Epithelial cell of proximal tubule (primary cell): ENCODE measurements at regions not wholly inside any gene's neighbourhood (a gene's known extent, or its start where the extent isn't known, plus 50 kb on each side); places are given as distances from the start of the nearest gene placed in this dataset.

Experiments used
- DNase-seq: peaks from one replicate; pipeline ENCODE4 v3.0.0-alpha.2; 2011; ENCODE audit warnings: low read depth
- H3K4me3 ChIP-seq: 2 replicates; pipeline ENCODE4 v1.5.1; 2011; ENCODE audit warnings: low read depth, mild to moderate bottlenecking, low read length
- CTCF ChIP-seq: conservative IDR thresholded peaks from 2 replicates; pipeline ENCODE4 v1.5.1; 2012; ENCODE audit warnings: low read depth, mild to moderate bottlenecking, low read length

- TF ChIP-seq CTCF: no peak
- no peak for DNase-seq
- no peak overlapping the region for H3K4me3 ChIP-seq
Observed at GRCh38 chr13:111394211-111394922, 73.9 kb downstream of the TEX29 start.

DNA sequence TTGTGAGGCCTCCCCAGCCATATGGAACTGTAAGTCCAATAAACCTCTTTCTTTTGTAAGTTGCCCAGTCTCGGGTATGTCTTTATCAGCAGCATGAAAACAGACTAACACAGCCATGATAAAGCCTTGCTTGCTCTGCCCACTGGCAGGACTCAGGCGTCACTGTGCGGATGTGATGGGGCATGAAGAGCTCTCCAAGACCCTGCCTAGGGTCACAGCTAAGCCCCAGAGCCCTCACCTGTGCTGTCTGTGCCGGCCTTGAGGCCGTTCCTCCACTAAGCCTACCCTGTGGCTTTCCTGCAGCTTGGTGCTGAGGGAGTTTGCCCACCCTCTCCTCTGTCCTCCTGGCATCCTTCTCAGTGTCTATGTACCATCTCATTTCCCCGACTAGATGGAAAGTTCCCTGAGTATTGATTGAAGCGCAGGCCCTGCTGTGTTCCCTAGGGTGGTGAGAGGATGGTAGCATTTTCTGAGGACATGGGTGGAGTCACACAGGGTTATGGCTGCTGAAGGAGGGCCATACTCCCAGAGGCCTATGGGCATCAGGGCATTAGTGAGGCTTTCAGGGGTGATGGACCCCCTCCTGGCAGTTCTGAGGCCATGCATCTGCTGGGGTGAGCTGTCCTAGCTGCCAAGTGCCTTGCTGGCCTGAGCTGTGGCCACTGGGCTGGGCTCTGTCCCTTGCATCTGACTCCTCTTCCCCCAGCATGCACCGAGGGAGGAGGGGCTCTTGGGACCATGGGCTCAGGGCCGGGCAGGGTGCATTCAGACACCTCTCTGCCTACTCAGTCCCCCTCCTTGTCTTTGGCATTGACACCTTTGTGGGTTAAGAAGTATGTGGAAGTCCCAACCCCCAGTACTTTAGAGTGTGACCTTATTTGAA lies 75.3 kb downstream of the TEX29 start:
- no peak for TF ChIP-seq CTCF
- H3K4me3 ChIP-seq: no peak overlapping the region
- no peak for DNase-seq

- DNase-seq: no peak
- H3K4me3 ChIP-seq: no peak overlapping the region
- no peak for TF ChIP-seq CTCF
Observed at GRCh38 chr13:111396457-111396856, 76.0 kb downstream of the TEX29 start.

DNA sequence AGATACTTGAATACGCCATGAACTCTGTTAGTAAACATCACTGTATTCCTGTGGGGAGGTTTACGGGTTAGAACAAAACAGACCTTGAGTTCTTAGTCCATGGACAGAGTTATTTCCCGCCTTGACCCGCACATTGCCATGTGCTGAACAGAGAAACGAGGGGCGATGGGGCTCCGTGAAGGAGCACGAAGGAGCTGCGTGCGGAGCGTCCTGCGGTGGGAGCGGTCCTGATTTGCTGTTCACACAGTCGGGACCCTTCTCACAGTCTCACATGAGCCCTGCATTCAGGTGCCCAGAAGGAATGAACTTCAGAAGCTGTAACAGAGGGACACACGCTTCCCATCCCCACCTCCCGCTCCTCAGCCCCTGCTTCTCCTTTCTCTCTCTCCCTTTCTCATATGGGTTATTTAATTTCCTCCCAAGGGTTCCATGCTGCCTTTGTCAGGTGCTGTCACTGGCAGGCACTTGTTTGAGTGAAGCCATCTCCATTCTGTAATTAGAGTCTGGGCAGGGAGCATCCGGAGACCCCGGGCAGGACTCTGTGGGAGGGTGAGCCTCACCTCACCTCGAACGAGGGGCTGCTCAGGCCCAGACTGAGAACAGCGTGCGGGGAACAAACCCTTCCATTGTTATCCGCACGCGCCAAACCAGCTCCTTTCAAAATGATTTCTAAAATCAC lies 76.9 kb downstream of the TEX29 start:
- no peak for TF ChIP-seq CTCF
- H3K4me3 ChIP-seq: no peak overlapping the region
- no peak for DNase-seq

- TF ChIP-seq CTCF: no peak
- no peak overlapping the region for H3K4me3 ChIP-seq
- DNase-seq: no peak
Observed at GRCh38 chr13:111398196-111398595, 77.8 kb downstream of the TEX29 start.

- no peak for TF ChIP-seq CTCF
Observed at GRCh38 chr13:111398715-111399299, 78.4 kb downstream of the TEX29 start.

More at GRCh38 chr13:111398715-111399299, 78.4 kb downstream of the TEX29 start:
- no peak for DNase-seq
- H3K4me3 ChIP-seq: no peak overlapping the region
